Mucosa of descending colon (tissue), 3 donors: ENCODE measurements at regions not wholly inside any gene's neighbourhood (a gene's known extent, or its start where the extent isn't known, plus 50 kb on each side); places are given as distances from the start of the nearest gene placed in this dataset.

Source experiments
- ATAC-seq: fragments of 200-7000 bp; cut with Tn5 transposase; one replicate; pipeline ENCODE4 v1.9.1; 2020; ENCODE audit warnings: mild to moderate bottlenecking, moderate library complexity
- DNase-seq, 3 donors: peaks; one replicate each; pipeline ENCODE4 v3.0.0-alpha.2; 2020
- H3K36me3 ChIP-seq: fragments of 200-600 bp; one replicate; pipeline ENCODE4 v1.8.0; 2021; ENCODE audit warnings: low read depth, mild to moderate bottlenecking
- H3K4me1 ChIP-seq: fragments of 200-600 bp; one replicate; pipeline ENCODE4 v1.8.0; 2021; ENCODE audit warnings: low read depth, mild to moderate bottlenecking
- H3K4me3 ChIP-seq: fragments of 200-600 bp; one replicate; pipeline ENCODE4 v1.8.0; 2021; ENCODE audit warnings: mild to moderate bottlenecking
- H3K9me3 ChIP-seq: fragments of 200-600 bp; one replicate; pipeline ENCODE4 v1.8.0; 2021; ENCODE audit warnings: mild to moderate bottlenecking
- CTCF ChIP-seq: fragments of 200-600 bp; IDR thresholded peaks from one replicate; pipeline ENCODE4 v1.8.0; 2022; ENCODE audit warnings: antibody characterized with exemption, mild to moderate bottlenecking
- intact Hi-C, 2 donors: fragments of 100-400 bp; cut with DNase I in 1 of 2; cut with micrococcal nuclease in 1 of 2; formaldehyde crosslinking; loops; one replicate each; pipeline versions ENCODE4 v1.11.0 to v1.11.1; 2022; cut with DNase I, micrococcal nuclease
- donor health status: DM: no; HTN: no; CAD: no; lungs with moderate emphysema.
- donor health status: DM: no; HTN: no; CAD: no.
- donor health status: DM: no; HTN: yes; CAD: no.

GRCh38 chr16:79726902-79727301 is 126.4 kb upstream of the MAF start:
- intact Hi-C loops: no loop called here
- DNase-seq (no peak), ATAC-seq (no peak)
- TF ChIP-seq CTCF: no peak
- Histone ChIP-seq H3K9me3 (no peaks in the 10 kb centered on the region), H3K4me3 (no peak overlapping the region), H3K4me1 (no peaks in the 10 kb centered on the region), H3K36me3 (no peaks in the 10 kb centered on the region)

GRCh38 chr16:79725051-79725450 is 124.5 kb upstream of the MAF start:
- no peak for DNase-seq
- TF ChIP-seq CTCF: no peak
- Histone ChIP-seq H3K4me1 (no peaks in the 10 kb centered on the region), H3K9me3 (no peaks in the 10 kb centered on the region), H3K4me3 (no peak overlapping the region), H3K36me3 (no peaks in the 10 kb centered on the region)
- no peak for ATAC-seq
- intact Hi-C loops: no loop called here

GRCh38 chr16:79723583-79724168 is 123.1 kb upstream of the MAF start:
- no peak for TF ChIP-seq CTCF
- Histone ChIP-seq H3K4me1 (no peaks in the 10 kb centered on the region), H3K9me3 (no peaks in the 10 kb centered on the region), H3K4me3 (no peak overlapping the region), H3K36me3 (no peaks in the 10 kb centered on the region)
- intact Hi-C loops: no loop called here
- DNase-seq: peak in 2 of 3 donors; percentile 33 to 43
- no peak for ATAC-seq

- Histone ChIP-seq H3K9me3 (no peaks in the 10 kb centered on the region), H3K4me1 (no peaks in the 10 kb centered on the region), H3K4me3 (no peak overlapping the region), H3K36me3 (no peaks in the 10 kb centered on the region)
- no peak for TF ChIP-seq CTCF
- no peak for ATAC-seq
- DNase-seq: peak in 1 of 3 donors; percentile 60
- intact Hi-C loops: no loop called here
Measured at GRCh38 chr16:79721270-79721669, 120.7 kb upstream of the MAF start.

GRCh38 chr16:79717333-79718137 is 117.0 kb upstream of the MAF start:
- intact Hi-C loops: no loop called here
- Histone ChIP-seq H3K9me3 (no peaks in the 10 kb centered on the region), H3K4me3 (no peak overlapping the region), H3K36me3 (no peaks in the 10 kb centered on the region), H3K4me1 (peaks cover 10% of the 10 kb centered on the region)
- ATAC-seq (no peak), DNase-seq (no peak)
- no peak for TF ChIP-seq CTCF
